ENCODE measurements at regions not wholly inside any gene's neighbourhood (a gene's known extent, or its start where the extent isn't known, plus 50 kb on each side); places are given as distances from the start of the nearest gene placed in this dataset.

GRCh38 chr6:98014442-98015201 lies 731.6 kb upstream of the MMS22L start:
- Histone ChIP-seq H3K9ac (ENCODE audit: low read depth, low read length) (no peak overlapping the region), H3K4me3 (ENCODE audit: low read depth, low read length) (no peak overlapping the region), H3K36me3 (ENCODE audit: control insufficient read depth, insufficient read depth, low read length) (no peaks in the 10 kb centered on the region), H3K4me1 (ENCODE audit: control insufficient read depth, insufficient read depth, low read length) (peaks cover 15% of the 10 kb centered on the region), H3K27me3 (ENCODE audit: control insufficient read depth, insufficient read depth, low read length) (no peaks in the 10 kb centered on the region), H3K9me3 (ENCODE audit: control insufficient read depth, insufficient read depth, low read length) (no peaks in the 10 kb centered on the region)

GRCh38 chr6:98016565-98016964 lies 733.5 kb upstream of the MMS22L start:
- no peak overlapping the region for H3K9ac ChIP-seq (ENCODE audit: low read depth, low read length)
- no peaks in the 10 kb centered on the region for H3K27me3 ChIP-seq (ENCODE audit: control insufficient read depth, insufficient read depth, low read length)
- peaks cover 21% of the 10 kb centered on the region for H3K4me1 ChIP-seq (ENCODE audit: control insufficient read depth, insufficient read depth, low read length)
- no peak overlapping the region for H3K4me3 ChIP-seq (ENCODE audit: low read depth, low read length)
- H3K9me3 ChIP-seq (ENCODE audit: control insufficient read depth, insufficient read depth, low read length): no peaks in the 10 kb centered on the region
- no peaks in the 10 kb centered on the region for H3K36me3 ChIP-seq (ENCODE audit: control insufficient read depth, insufficient read depth, low read length)

- Histone ChIP-seq H3K27me3 (ENCODE audit: control insufficient read depth, insufficient read depth, low read length) (no peaks in the 10 kb centered on the region), H3K4me1 (ENCODE audit: control insufficient read depth, insufficient read depth, low read length) (peaks cover 10% of the 10 kb centered on the region), H3K9ac (ENCODE audit: low read depth, low read length) (no peak overlapping the region), H3K9me3 (ENCODE audit: control insufficient read depth, insufficient read depth, low read length) (no peaks in the 10 kb centered on the region), H3K4me3 (ENCODE audit: low read depth, low read length) (no peak overlapping the region), H3K36me3 (ENCODE audit: control insufficient read depth, insufficient read depth, low read length) (no peaks in the 10 kb centered on the region)
These were observed 737.2 kb upstream of the MMS22L start for GRCh38 chr6:98020222-98020621.

- Histone ChIP-seq H3K9ac (ENCODE audit: low read depth, low read length) (no peak overlapping the region), H3K9me3 (ENCODE audit: control insufficient read depth, insufficient read depth, low read length) (no peaks in the 10 kb centered on the region), H3K27me3 (ENCODE audit: control insufficient read depth, insufficient read depth, low read length) (no peaks in the 10 kb centered on the region), H3K4me1 (ENCODE audit: control insufficient read depth, insufficient read depth, low read length) (peaks cover 6% of the 10 kb centered on the region), H3K36me3 (ENCODE audit: control insufficient read depth, insufficient read depth, low read length) (no peaks in the 10 kb centered on the region), H3K4me3 (ENCODE audit: low read depth, low read length) (no peak overlapping the region)
These were observed 741.3 kb upstream of the MMS22L start for GRCh38 chr6:98024359-98024758.

- Histone ChIP-seq H3K4me1 (ENCODE audit: control insufficient read depth, insufficient read depth, low read length) (no peaks in the 10 kb centered on the region), H3K27me3 (ENCODE audit: control insufficient read depth, insufficient read depth, low read length) (no peaks in the 10 kb centered on the region), H3K4me3 (ENCODE audit: low read depth, low read length) (no peak overlapping the region), H3K9me3 (ENCODE audit: control insufficient read depth, insufficient read depth, low read length) (no peaks in the 10 kb centered on the region), H3K36me3 (ENCODE audit: control insufficient read depth, insufficient read depth, low read length) (no peaks in the 10 kb centered on the region), H3K9ac (ENCODE audit: low read depth, low read length) (no peak overlapping the region)
These were observed 744.9 kb upstream of the MMS22L start for GRCh38 chr6:98027898-98028297.

GRCh38 chr6:98033617-98034016 lies 750.6 kb upstream of the MMS22L start:
- H3K27me3 ChIP-seq (ENCODE audit: control insufficient read depth, insufficient read depth, low read length): no peaks in the 10 kb centered on the region
- H3K9me3 ChIP-seq (ENCODE audit: control insufficient read depth, insufficient read depth, low read length): no peaks in the 10 kb centered on the region
- H3K9ac ChIP-seq (ENCODE audit: low read depth, low read length): no peak overlapping the region
- H3K4me1 ChIP-seq (ENCODE audit: control insufficient read depth, insufficient read depth, low read length): peaks cover 28% of the 10 kb centered on the region
- no peaks in the 10 kb centered on the region for H3K36me3 ChIP-seq (ENCODE audit: control insufficient read depth, insufficient read depth, low read length)
- no peak overlapping the region for H3K4me3 ChIP-seq (ENCODE audit: low read depth, low read length)

- no peaks in the 10 kb centered on the region for H3K27me3 ChIP-seq (ENCODE audit: control insufficient read depth, insufficient read depth, low read length)
- no peaks in the 10 kb centered on the region for H3K36me3 ChIP-seq (ENCODE audit: control insufficient read depth, insufficient read depth, low read length)
- no peak overlapping the region for H3K9ac ChIP-seq (ENCODE audit: low read depth, low read length)
- H3K4me3 ChIP-seq (ENCODE audit: low read depth, low read length): no peak overlapping the region
- H3K4me1 ChIP-seq (ENCODE audit: control insufficient read depth, insufficient read depth, low read length): peaks cover 52% of the 10 kb centered on the region
- no peaks in the 10 kb centered on the region for H3K9me3 ChIP-seq (ENCODE audit: control insufficient read depth, insufficient read depth, low read length)
These were observed 753.4 kb upstream of the MMS22L start for GRCh38 chr6:98036344-98036923.

- Histone ChIP-seq H3K9ac (ENCODE audit: low read depth, low read length) (no peak overlapping the region), H3K36me3 (ENCODE audit: control insufficient read depth, insufficient read depth, low read length) (no peaks in the 10 kb centered on the region), H3K27me3 (ENCODE audit: control insufficient read depth, insufficient read depth, low read length) (no peaks in the 10 kb centered on the region), H3K4me3 (ENCODE audit: low read depth, low read length) (no peak overlapping the region), H3K9me3 (ENCODE audit: control insufficient read depth, insufficient read depth, low read length) (no peaks in the 10 kb centered on the region), H3K4me1 (ENCODE audit: control insufficient read depth, insufficient read depth, low read length) (peaks cover 63% of the 10 kb centered on the region)
These were observed 754.6 kb upstream of the MMS22L start for GRCh38 chr6:98037571-98037970.

- Histone ChIP-seq H3K9ac (ENCODE audit: low read depth, low read length) (no peak overlapping the region), H3K9me3 (ENCODE audit: control insufficient read depth, insufficient read depth, low read length) (no peaks in the 10 kb centered on the region), H3K4me3 (ENCODE audit: low read depth, low read length) (peak overlapping the region; percentile 43), H3K36me3 (ENCODE audit: control insufficient read depth, insufficient read depth, low read length) (no peaks in the 10 kb centered on the region), H3K4me1 (ENCODE audit: control insufficient read depth, insufficient read depth, low read length) (peaks cover 73% of the 10 kb centered on the region), H3K27me3 (ENCODE audit: control insufficient read depth, insufficient read depth, low read length) (no peaks in the 10 kb centered on the region)
These were observed 756.4 kb upstream of the MMS22L start for GRCh38 chr6:98039443-98039842.

GRCh38 chr6:98039904-98040607 lies 757.0 kb upstream of the MMS22L start:
- Histone ChIP-seq H3K9me3 (ENCODE audit: control insufficient read depth, insufficient read depth, low read length) (no peaks in the 10 kb centered on the region), H3K4me3 (ENCODE audit: low read depth, low read length) (peak overlapping the region; percentile 43), H3K27me3 (ENCODE audit: control insufficient read depth, insufficient read depth, low read length) (no peaks in the 10 kb centered on the region), H3K9ac (ENCODE audit: low read depth, low read length) (no peak overlapping the region), H3K36me3 (ENCODE audit: control insufficient read depth, insufficient read depth, low read length) (no peaks in the 10 kb centered on the region), H3K4me1 (ENCODE audit: control insufficient read depth, insufficient read depth, low read length) (peaks cover 79% of the 10 kb centered on the region)

- Histone ChIP-seq H3K4me1 (ENCODE audit: control insufficient read depth, insufficient read depth, low read length) (peaks cover 83% of the 10 kb centered on the region), H3K9ac (ENCODE audit: low read depth, low read length) (no peak overlapping the region), H3K9me3 (ENCODE audit: control insufficient read depth, insufficient read depth, low read length) (no peaks in the 10 kb centered on the region), H3K36me3 (ENCODE audit: control insufficient read depth, insufficient read depth, low read length) (no peaks in the 10 kb centered on the region), H3K27me3 (ENCODE audit: control insufficient read depth, insufficient read depth, low read length) (no peaks in the 10 kb centered on the region), H3K4me3 (ENCODE audit: low read depth, low read length) (no peak overlapping the region)
These were observed 758.0 kb upstream of the MMS22L start for GRCh38 chr6:98041056-98041455.

GRCh38 chr6:98041921-98042320 lies 758.9 kb upstream of the MMS22L start:
- H3K9me3 ChIP-seq (ENCODE audit: control insufficient read depth, insufficient read depth, low read length): no peaks in the 10 kb centered on the region
- H3K4me1 ChIP-seq (ENCODE audit: control insufficient read depth, insufficient read depth, low read length): peaks cover 81% of the 10 kb centered on the region
- no peak overlapping the region for H3K9ac ChIP-seq (ENCODE audit: low read depth, low read length)
- no peaks in the 10 kb centered on the region for H3K27me3 ChIP-seq (ENCODE audit: control insufficient read depth, insufficient read depth, low read length)
- H3K36me3 ChIP-seq (ENCODE audit: control insufficient read depth, insufficient read depth, low read length): no peaks in the 10 kb centered on the region
- H3K4me3 ChIP-seq (ENCODE audit: low read depth, low read length): no peak overlapping the region
